GM12875 (cell line): ENCODE measurements at regions not wholly inside any gene's neighbourhood (a gene's known extent, or its start where the extent isn't known, plus 50 kb on each side); places are given as distances from the start of the nearest gene placed in this dataset.

Experiments
- H3K4me3 ChIP-seq: one replicate; pipeline ENCODE4 v1.5.1; 2011; ENCODE audit warnings: low read depth, low read length, control low read depth
- TF ChIP-seq, protein P1 (sequence below): IDR thresholded peaks from 2 replicates; pipeline ENCODE4 v1.5.1; 2011; ENCODE audit warnings: low read depth, mild to moderate bottlenecking, control low read depth, inconsistent platforms, low read length, moderate library complexity, borderline replicate concordance; ENCODE audit not compliant: insufficient read depth

DNA sequence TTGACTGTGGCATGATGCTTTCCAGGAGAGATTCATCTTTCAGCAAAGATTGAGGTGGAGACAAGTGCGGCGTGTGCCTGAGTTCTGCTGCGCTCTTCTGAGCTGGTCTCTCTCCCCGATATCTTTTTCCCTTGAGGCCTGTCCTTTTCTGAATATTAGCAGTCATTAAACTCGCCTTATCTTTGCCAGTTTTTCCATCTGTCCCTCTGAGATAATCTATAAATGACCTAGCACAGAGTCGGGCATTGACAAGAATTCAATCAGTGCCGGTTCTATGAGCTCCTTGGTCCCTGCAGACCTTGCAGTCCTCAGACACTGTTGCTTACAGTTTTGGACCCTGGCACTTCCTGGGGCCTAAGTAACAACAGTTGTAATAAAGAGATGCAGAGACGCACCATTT is 89.7 kb upstream of the IKZF1 start:
- H3K4me3 ChIP-seq = no peak overlapping the region

GRCh38 chr7:50214126-50214670 is 90.3 kb upstream of the IKZF1 start:
- no peak overlapping the region for H3K4me3 ChIP-seq
- TF ChIP-seq, protein P1, sequence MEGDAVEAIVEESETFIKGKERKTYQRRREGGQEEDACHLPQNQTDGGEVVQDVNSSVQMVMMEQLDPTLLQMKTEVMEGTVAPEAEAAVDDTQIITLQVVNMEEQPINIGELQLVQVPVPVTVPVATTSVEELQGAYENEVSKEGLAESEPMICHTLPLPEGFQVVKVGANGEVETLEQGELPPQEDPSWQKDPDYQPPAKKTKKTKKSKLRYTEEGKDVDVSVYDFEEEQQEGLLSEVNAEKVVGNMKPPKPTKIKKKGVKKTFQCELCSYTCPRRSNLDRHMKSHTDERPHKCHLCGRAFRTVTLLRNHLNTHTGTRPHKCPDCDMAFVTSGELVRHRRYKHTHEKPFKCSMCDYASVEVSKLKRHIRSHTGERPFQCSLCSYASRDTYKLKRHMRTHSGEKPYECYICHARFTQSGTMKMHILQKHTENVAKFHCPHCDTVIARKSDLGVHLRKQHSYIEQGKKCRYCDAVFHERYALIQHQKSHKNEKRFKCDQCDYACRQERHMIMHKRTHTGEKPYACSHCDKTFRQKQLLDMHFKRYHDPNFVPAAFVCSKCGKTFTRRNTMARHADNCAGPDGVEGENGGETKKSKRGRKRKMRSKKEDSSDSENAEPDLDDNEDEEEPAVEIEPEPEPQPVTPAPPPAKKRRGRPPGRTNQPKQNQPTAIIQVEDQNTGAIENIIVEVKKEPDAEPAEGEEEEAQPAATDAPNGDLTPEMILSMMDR = no peak

More for the DNA sequence above, 89.7 kb upstream of the IKZF1 start:
- TF ChIP-seq, protein P1 = no peak

DNA sequence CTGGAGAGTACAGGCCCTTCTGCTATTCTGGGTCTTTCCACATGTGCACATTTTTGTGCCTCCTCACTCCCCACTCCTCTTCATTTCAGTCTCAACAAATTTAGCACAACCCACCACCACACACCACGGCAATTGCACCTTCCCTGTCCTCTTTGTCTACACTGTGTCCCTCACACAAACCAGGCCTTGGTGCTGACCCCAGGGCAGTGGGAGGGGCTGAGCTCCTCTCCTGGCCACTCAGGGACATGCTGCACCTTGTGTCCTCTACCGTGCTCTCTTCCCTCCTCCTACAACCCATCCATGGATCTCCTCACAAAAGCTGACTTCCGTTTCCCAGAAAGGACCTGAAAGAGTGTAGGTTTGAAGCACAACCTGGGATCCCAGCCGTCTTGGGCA is 90.9 kb upstream of the IKZF1 start:
- H3K4me3 ChIP-seq = no peak overlapping the region

GRCh38 chr7:50212666-50213621 is 91.6 kb upstream of the IKZF1 start:
- TF ChIP-seq, protein P1 = no peak
- no peak overlapping the region for H3K4me3 ChIP-seq

More for the DNA sequence above, 90.9 kb upstream of the IKZF1 start:
- TF ChIP-seq, protein P1 = no peak

GRCh38 chr7:50212016-50212325 is 92.5 kb upstream of the IKZF1 start:
- H3K4me3 ChIP-seq = no peak overlapping the region
- TF ChIP-seq, protein P1 = no peak

DNA sequence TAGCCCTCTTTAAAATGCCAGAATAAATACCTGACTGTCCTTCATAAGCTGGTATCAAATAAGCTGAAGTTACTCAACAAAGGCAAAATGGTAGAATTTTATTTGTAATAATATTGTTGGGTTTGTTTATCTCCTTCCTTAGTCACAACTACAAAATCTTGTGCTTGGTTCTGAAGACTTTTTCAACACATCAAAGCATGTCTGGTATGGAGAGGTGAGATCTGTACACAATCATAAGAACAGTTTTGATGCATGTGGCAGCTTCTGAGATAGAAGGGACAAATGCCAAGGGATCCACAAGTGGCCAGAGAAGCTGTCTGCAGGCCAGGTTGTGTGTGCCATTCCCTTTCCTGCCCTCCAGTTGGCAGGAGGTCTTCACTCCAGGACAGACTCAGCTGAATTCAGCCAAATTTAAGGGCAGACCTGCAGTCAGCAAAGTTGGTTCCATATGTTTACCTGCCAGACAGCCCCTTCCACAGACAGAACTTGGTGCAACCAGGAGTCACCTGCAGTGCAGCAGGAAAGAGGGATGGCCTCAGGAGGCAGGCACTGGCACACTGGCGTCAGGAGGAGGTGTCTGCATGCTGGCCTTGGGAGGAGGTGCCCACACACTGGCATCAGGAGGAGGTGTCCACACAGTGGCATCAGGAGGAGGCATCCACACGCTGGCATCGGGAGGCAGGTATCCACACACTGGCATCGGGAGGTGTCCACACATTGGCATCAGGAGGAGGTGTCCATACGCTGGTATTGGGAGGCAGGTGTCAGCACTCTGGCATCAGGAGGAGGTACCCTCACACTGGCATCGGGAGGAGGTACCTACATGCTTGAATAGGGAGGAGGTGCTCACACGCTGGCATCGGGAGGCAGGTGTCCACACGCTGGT is 93.1 kb upstream of the IKZF1 start:
- TF ChIP-seq, protein P1 = no peak
- H3K4me3 ChIP-seq = no peak overlapping the region
